ENCODE measurements at regions not wholly inside any gene's neighbourhood (a gene's known extent, or its start where the extent isn't known, plus 50 kb on each side); places are given as distances from the start of the nearest gene placed in this dataset.

DNA sequence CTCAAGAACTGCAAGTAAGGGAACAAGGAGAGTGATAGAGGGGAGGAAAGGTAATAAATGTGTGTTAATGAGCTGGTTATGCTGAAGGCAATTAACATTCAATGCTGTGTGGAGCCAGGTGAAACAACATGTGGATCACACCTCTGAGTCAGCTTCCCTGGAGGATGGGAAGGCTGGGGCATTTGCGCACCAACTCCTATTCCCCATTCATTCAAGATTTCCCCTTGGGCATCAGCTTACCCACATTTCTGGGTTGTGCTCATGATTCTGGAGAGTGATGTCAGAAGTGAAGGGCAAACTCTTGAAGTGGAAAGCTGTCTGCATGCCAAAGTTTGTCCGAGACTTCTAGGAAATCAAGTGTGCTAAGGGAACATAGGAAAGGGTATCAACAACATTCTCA is 461.4 kb downstream of the MID1IP1 start:
- Histone ChIP-seq H3K9ac (ENCODE audit: low read length) (no peak overlapping the region), H3K27me3 (ENCODE audit: control insufficient read depth in 1 of 2, insufficient read depth in 1 of 2, low read length in 2 of 2) (peaks cover 0 to 56% of the 10 kb centered on the region in 2 experiments), H3K18ac (ENCODE audit: low read depth in 1 of 2, low read length in 2 of 2) (no peak overlapping the region), H3K36me3 (ENCODE audit: control insufficient read depth in 1 of 2, insufficient read depth in 2 of 2, low read depth in 1 of 2, low read length in 2 of 2) (no peaks in the 10 kb centered on the region), H3K23ac (ENCODE audit: low read length in 2 of 2) (no peak overlapping the region), H3K27ac (ENCODE audit: low read length, poor library complexity, severe bottlenecking) (no peak overlapping the region), H2AK5ac (ENCODE audit: low read length, severe bottlenecking) (no peak overlapping the region), H4K91ac (ENCODE audit: low read length) (no peak overlapping the region), H3K4ac (ENCODE audit: low read depth in 1 of 2, low read length in 2 of 2) (no peak overlapping the region), H2AFZ (ENCODE audit: low read depth, low read length) (no peak overlapping the region), H3K4me1 (ENCODE audit: control insufficient read depth, insufficient read depth, low read depth, low read length) (no peaks in the 10 kb centered on the region), H4K8ac (ENCODE audit: low read length) (no peak overlapping the region), H2BK120ac (ENCODE audit: low read depth, low read length) (no peak overlapping the region), H2BK15ac (ENCODE audit: low read depth, poor library complexity, severe bottlenecking) (no peak overlapping the region), H2BK12ac (ENCODE audit: low read length in 2 of 2) (no peak overlapping the region), H3K9me3 (ENCODE audit: control insufficient read depth, low read length) (peaks cover 12% of the 10 kb centered on the region), H3K79me1 (replicated peaks; ENCODE audit: low read length, poor library complexity, severe bottlenecking) (no peaks in the 10 kb centered on the region), H3K4me3 (ENCODE audit: insufficient read depth in 1 of 2, low read depth in 1 of 2, low read length in 2 of 2) (no peak overlapping the region), H3K14ac (ENCODE audit: low read length in 2 of 2) (no peak overlapping the region), H2BK5ac (ENCODE audit: low read depth, low read length, poor library complexity, severe bottlenecking) (no peak overlapping the region), H3K4me2 (ENCODE audit: low read length, poor library complexity, severe bottlenecking) (no peak overlapping the region)
- DNase-seq = no peak
- WGBS = no CpG with 5 or more reads among the region's 2 CpGs

DNA sequence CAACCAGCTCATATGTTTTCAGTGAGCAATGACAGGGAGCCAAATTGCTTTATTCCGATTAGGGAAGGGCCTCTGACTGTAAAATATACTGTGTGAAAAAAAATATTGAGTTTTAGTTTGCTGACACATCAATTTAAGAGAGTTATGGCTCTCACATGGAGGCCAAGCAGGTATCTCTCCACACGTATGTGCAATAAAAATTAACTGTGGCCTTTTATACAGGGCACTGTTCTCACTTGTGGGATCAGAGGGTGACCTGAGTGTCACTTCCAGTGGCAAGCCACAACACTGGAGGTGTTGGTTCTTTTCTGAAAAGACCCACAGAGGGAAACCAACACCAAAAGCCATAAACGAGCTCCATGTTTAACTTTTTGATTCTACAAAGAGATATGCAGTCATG is 462.8 kb downstream of the MID1IP1 start:
- H3K14ac ChIP-seq (ENCODE audit: low read length in 2 of 2) = no peak overlapping the region
- no peak overlapping the region for H2AK5ac ChIP-seq (ENCODE audit: low read length, severe bottlenecking)
- H3K36me3 ChIP-seq (ENCODE audit: control insufficient read depth in 1 of 2, insufficient read depth in 2 of 2, low read depth in 1 of 2, low read length in 2 of 2) = no peaks in the 10 kb centered on the region
- no peak overlapping the region for H2BK15ac ChIP-seq (ENCODE audit: low read depth, poor library complexity, severe bottlenecking)
- H3K27ac ChIP-seq (ENCODE audit: low read length, poor library complexity, severe bottlenecking) = no peak overlapping the region
- H3K9ac ChIP-seq (ENCODE audit: low read length) = no peak overlapping the region
- H3K9me3 ChIP-seq (ENCODE audit: control insufficient read depth, low read length) = peaks cover 12% of the 10 kb centered on the region
- no peak overlapping the region for H2BK120ac ChIP-seq (ENCODE audit: low read depth, low read length)
- no peak overlapping the region for H3K23ac ChIP-seq (ENCODE audit: low read length in 2 of 2)
- no peak overlapping the region for H2AFZ ChIP-seq (ENCODE audit: low read depth, low read length)
- no peak overlapping the region for H3K4ac ChIP-seq (ENCODE audit: low read depth in 1 of 2, low read length in 2 of 2)
- peaks cover 0 to 57% of the 10 kb centered on the region in 2 experiments for H3K27me3 ChIP-seq (ENCODE audit: control insufficient read depth in 1 of 2, insufficient read depth in 1 of 2, low read length in 2 of 2)
- no peaks in the 10 kb centered on the region for H3K4me1 ChIP-seq (ENCODE audit: control insufficient read depth, insufficient read depth, low read depth, low read length)
- no peak overlapping the region for H2BK5ac ChIP-seq (ENCODE audit: low read depth, low read length, poor library complexity, severe bottlenecking)
- H4K91ac ChIP-seq (ENCODE audit: low read length) = no peak overlapping the region
- WGBS = 80% methylated on average over 2 of the region's 3 CpGs
- H2BK12ac ChIP-seq (ENCODE audit: low read length in 2 of 2) = no peak overlapping the region
- no peak overlapping the region for H4K8ac ChIP-seq (ENCODE audit: low read length)
- DNase-seq = no peak
- H3K79me1 ChIP-seq (replicated peaks; ENCODE audit: low read length, poor library complexity, severe bottlenecking) = no peaks in the 10 kb centered on the region
- H3K18ac ChIP-seq (ENCODE audit: low read depth in 1 of 2, low read length in 2 of 2) = no peak overlapping the region
- H3K4me3 ChIP-seq (ENCODE audit: insufficient read depth in 1 of 2, low read depth in 1 of 2, low read length in 2 of 2) = no peak overlapping the region
- H3K4me2 ChIP-seq (ENCODE audit: low read length, poor library complexity, severe bottlenecking) = no peak overlapping the region

DNA sequence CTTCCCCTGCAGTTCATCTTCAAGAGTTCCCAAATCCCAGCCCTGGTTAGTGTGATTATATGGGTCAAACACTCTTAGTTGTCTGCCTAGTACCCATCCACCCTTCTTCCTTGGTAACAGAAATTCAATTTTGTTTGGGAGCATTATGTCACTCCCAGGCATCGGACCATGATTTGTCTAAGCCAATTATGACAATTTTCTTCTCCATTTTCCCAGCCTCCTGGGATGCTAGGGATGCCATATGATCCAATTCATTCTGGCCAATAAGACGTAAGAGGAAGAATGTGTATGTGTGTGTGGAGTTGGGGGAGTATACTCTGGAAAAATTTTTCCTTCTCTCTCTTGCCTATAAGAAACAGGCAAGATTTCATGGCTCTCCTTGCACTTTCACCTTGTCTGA is 465.9 kb downstream of the MID1IP1 start:
- Histone ChIP-seq H3K4me2 (ENCODE audit: low read length, poor library complexity, severe bottlenecking) (no peak overlapping the region), H2AFZ (ENCODE audit: low read depth, low read length) (no peak overlapping the region), H3K9ac (ENCODE audit: low read length) (no peak overlapping the region), H3K9me3 (ENCODE audit: control insufficient read depth, low read length) (peaks cover 15% of the 10 kb centered on the region), H3K27me3 (ENCODE audit: control insufficient read depth in 1 of 2, insufficient read depth in 1 of 2, low read length in 2 of 2) (peaks cover 0 to 58% of the 10 kb centered on the region in 2 experiments), H2BK5ac (ENCODE audit: low read depth, low read length, poor library complexity, severe bottlenecking) (no peak overlapping the region), H3K4me3 (ENCODE audit: insufficient read depth in 1 of 2, low read depth in 1 of 2, low read length in 2 of 2) (no peak overlapping the region), H2BK12ac (ENCODE audit: low read length in 2 of 2) (no peak overlapping the region), H3K18ac (ENCODE audit: low read depth in 1 of 2, low read length in 2 of 2) (no peak overlapping the region), H3K36me3 (ENCODE audit: control insufficient read depth in 1 of 2, insufficient read depth in 2 of 2, low read depth in 1 of 2, low read length in 2 of 2) (no peaks in the 10 kb centered on the region), H4K91ac (ENCODE audit: low read length) (no peak overlapping the region), H2AK5ac (ENCODE audit: low read length, severe bottlenecking) (no peak overlapping the region), H4K8ac (ENCODE audit: low read length) (no peak overlapping the region), H3K27ac (ENCODE audit: low read length, poor library complexity, severe bottlenecking) (no peak overlapping the region), H3K4me1 (ENCODE audit: control insufficient read depth, insufficient read depth, low read depth, low read length) (no peaks in the 10 kb centered on the region), H3K4ac (ENCODE audit: low read depth in 1 of 2, low read length in 2 of 2) (no peak overlapping the region), H3K23ac (ENCODE audit: low read length in 2 of 2) (no peak overlapping the region), H2BK15ac (ENCODE audit: low read depth, poor library complexity, severe bottlenecking) (no peak overlapping the region), H3K14ac (ENCODE audit: low read length in 2 of 2) (no peak overlapping the region), H2BK120ac (ENCODE audit: low read depth, low read length) (no peak overlapping the region), H3K79me1 (replicated peaks; ENCODE audit: low read length, poor library complexity, severe bottlenecking) (no peaks in the 10 kb centered on the region)
- no peak for DNase-seq
- 100% methylated on average over 1 of the region's 2 CpGs for WGBS

DNA sequence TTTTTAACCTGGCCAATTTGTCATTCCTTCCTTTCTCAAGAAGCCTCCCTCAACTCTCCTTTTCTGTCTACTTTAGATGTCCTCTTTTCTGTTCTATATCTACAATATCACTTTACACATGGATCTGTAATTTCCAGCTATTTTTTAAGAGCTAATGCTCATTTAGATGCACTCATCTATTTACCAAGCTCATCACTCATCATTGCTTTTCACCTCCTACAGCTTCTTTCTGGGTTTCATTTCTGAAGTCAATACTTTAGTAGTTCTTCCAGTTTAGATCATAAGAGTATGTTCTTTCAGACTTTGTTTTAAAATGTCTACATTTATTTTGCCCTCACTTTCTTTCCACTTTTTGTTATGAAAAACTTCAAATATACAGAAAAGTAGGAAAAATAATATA is 466.9 kb downstream of the MID1IP1 start:
- Histone ChIP-seq H2AK5ac (ENCODE audit: low read length, severe bottlenecking) (no peak overlapping the region), H3K4ac (ENCODE audit: low read depth in 1 of 2, low read length in 2 of 2) (no peak overlapping the region), H2BK5ac (ENCODE audit: low read depth, low read length, poor library complexity, severe bottlenecking) (no peak overlapping the region), H4K91ac (ENCODE audit: low read length) (no peak overlapping the region), H3K36me3 (ENCODE audit: control insufficient read depth in 1 of 2, insufficient read depth in 2 of 2, low read depth in 1 of 2, low read length in 2 of 2) (no peaks in the 10 kb centered on the region), H3K18ac (ENCODE audit: low read depth in 1 of 2, low read length in 2 of 2) (no peak overlapping the region), H3K4me3 (ENCODE audit: insufficient read depth in 1 of 2, low read depth in 1 of 2, low read length in 2 of 2) (no peak overlapping the region), H4K8ac (ENCODE audit: low read length) (no peak overlapping the region), H3K27ac (ENCODE audit: low read length, poor library complexity, severe bottlenecking) (no peak overlapping the region), H2BK120ac (ENCODE audit: low read depth, low read length) (no peak overlapping the region), H3K9ac (ENCODE audit: low read length) (no peak overlapping the region), H2BK15ac (ENCODE audit: low read depth, poor library complexity, severe bottlenecking) (no peak overlapping the region), H3K9me3 (ENCODE audit: control insufficient read depth, low read length) (peaks cover 15% of the 10 kb centered on the region), H2BK12ac (ENCODE audit: low read length in 2 of 2) (no peak overlapping the region), H3K4me1 (ENCODE audit: control insufficient read depth, insufficient read depth, low read depth, low read length) (no peaks in the 10 kb centered on the region), H3K23ac (ENCODE audit: low read length in 2 of 2) (no peak overlapping the region), H3K4me2 (ENCODE audit: low read length, poor library complexity, severe bottlenecking) (no peak overlapping the region), H3K27me3 (ENCODE audit: control insufficient read depth in 1 of 2, insufficient read depth in 1 of 2, low read length in 2 of 2) (peaks cover 0 to 53% of the 10 kb centered on the region in 2 experiments), H3K14ac (ENCODE audit: low read length in 2 of 2) (no peak overlapping the region), H2AFZ (ENCODE audit: low read depth, low read length) (no peak overlapping the region), H3K79me1 (replicated peaks; ENCODE audit: low read length, poor library complexity, severe bottlenecking) (no peaks in the 10 kb centered on the region)
- no peak for DNase-seq
